ENCODE measurements at regions not wholly inside any gene's neighbourhood (a gene's known extent, or its start where the extent isn't known, plus 50 kb on each side); places are given as distances from the start of the nearest gene placed in this dataset.

GRCh38 chr13:30017880-30018279 is 167.5 kb upstream of the UBL3 start:
- H3K36me3 Mint-ChIP-seq (ENCODE audit: low read depth) = no peaks in the 10 kb centered on the region
- intact Hi-C loops (cut with DNase I, micrococcal nuclease) = no loop called here
- no peak overlapping the region for H3K27ac Mint-ChIP-seq
- ChIA-PET POLR2A (no interaction called here), CTCF (interaction anchor here (0.5 kb wide), 1 partner anchor 71 kb away, joined by 3 read pairs; no protein-coding TSS in a partner anchor)
- H3K4me1 Mint-ChIP-seq (ENCODE audit: low read depth) = peaks cover 8% of the 10 kb centered on the region
- TF ChIP-seq CTCF (IDR thresholded peaks at IDR 0.05) = no peak
- Histone ChIP-seq H3K36me3 (ENCODE audit: insufficient read depth, low read length) (no peaks in the 10 kb centered on the region), H3K4me1 (ENCODE audit: insufficient read depth, low read length) (no peaks in the 10 kb centered on the region), H3K27me3 (ENCODE audit: control insufficient read depth in 1 of 2, insufficient read depth in 2 of 2, low read length in 2 of 2) (peaks cover 0 to 3% of the 10 kb centered on the region in 2 experiments), H3K27ac (ENCODE audit: low read depth in 1 of 2, low read length in 2 of 2) (no peak overlapping the region), H3K9me3 (ENCODE audit: control insufficient read depth in 1 of 2, insufficient read depth in 1 of 2, low read length in 2 of 2) (no peaks in the 10 kb centered on the region), H3K4me3 (ENCODE audit: low read length) (no peak overlapping the region)
- H3K9me3 Mint-ChIP-seq = no peaks in the 10 kb centered on the region
- DNase-seq (no peak), ATAC-seq (ENCODE audit: poor library complexity) (no peak)
- H3K27me3 Mint-ChIP-seq = no peaks in the 10 kb centered on the region
- no peak overlapping the region for H3K4me3 Mint-ChIP-seq

- Histone ChIP-seq H3K27me3 (ENCODE audit: control insufficient read depth in 1 of 2, insufficient read depth in 2 of 2, low read length in 2 of 2) (peaks cover 0 to 3% of the 10 kb centered on the region in 2 experiments), H3K36me3 (ENCODE audit: insufficient read depth, low read length) (no peaks in the 10 kb centered on the region), H3K4me3 (ENCODE audit: low read length) (no peak overlapping the region), H3K4me1 (ENCODE audit: insufficient read depth, low read length) (no peaks in the 10 kb centered on the region), H3K27ac (ENCODE audit: low read depth in 1 of 2, low read length in 2 of 2) (no peak overlapping the region), H3K9me3 (ENCODE audit: control insufficient read depth in 1 of 2, insufficient read depth in 1 of 2, low read length in 2 of 2) (no peaks in the 10 kb centered on the region)
- intact Hi-C loops (cut with DNase I, micrococcal nuclease) = no loop called here
- no peak overlapping the region for H3K4me3 Mint-ChIP-seq
- no peaks in the 10 kb centered on the region for H3K27me3 Mint-ChIP-seq
- no peaks in the 10 kb centered on the region for H3K9me3 Mint-ChIP-seq
- TF ChIP-seq CTCF (IDR thresholded peaks at IDR 0.05) = no peak
- H3K4me1 Mint-ChIP-seq (ENCODE audit: low read depth) = peaks cover 8% of the 10 kb centered on the region
- ChIA-PET CTCF (no interaction called here), POLR2A (no interaction called here)
- DNase-seq (no peak), ATAC-seq (ENCODE audit: poor library complexity) (no peak)
- H3K36me3 Mint-ChIP-seq (ENCODE audit: low read depth) = no peaks in the 10 kb centered on the region
- no peak overlapping the region for H3K27ac Mint-ChIP-seq
These were observed 166.0 kb upstream of the UBL3 start for GRCh38 chr13:30016398-30016797.

GRCh38 chr13:30009411-30009810 is 159.0 kb upstream of the UBL3 start:
- intact Hi-C loops (cut with DNase I, micrococcal nuclease) = no loop called here
- no peak for DNase-seq
- Mint-ChIP-seq H3K9me3 (no peaks in the 10 kb centered on the region), H3K27ac (no peak overlapping the region), H3K27me3 (no peaks in the 10 kb centered on the region), H3K4me1 (ENCODE audit: low read depth) (peaks cover 22% of the 10 kb centered on the region), H3K4me3 (no peak overlapping the region), H3K36me3 (ENCODE audit: low read depth) (no peaks in the 10 kb centered on the region)
- Histone ChIP-seq H3K27me3 (ENCODE audit: control insufficient read depth in 1 of 2, insufficient read depth in 2 of 2, low read length in 2 of 2) (no peaks in the 10 kb centered on the region), H3K27ac (ENCODE audit: low read depth in 1 of 2, low read length in 2 of 2) (no peak overlapping the region), H3K9me3 (ENCODE audit: control insufficient read depth in 1 of 2, insufficient read depth in 1 of 2, low read length in 2 of 2) (no peaks in the 10 kb centered on the region), H3K4me1 (ENCODE audit: insufficient read depth, low read length) (peaks cover 4% of the 10 kb centered on the region), H3K36me3 (ENCODE audit: insufficient read depth, low read length) (no peaks in the 10 kb centered on the region), H3K4me3 (ENCODE audit: low read length) (no peak overlapping the region)
- CTCF ChIA-PET = no interaction called here
- POLR2A ChIA-PET = no interaction called here
- no peak for TF ChIP-seq CTCF (IDR thresholded peaks at IDR 0.05)
- ATAC-seq (ENCODE audit: poor library complexity) = no peak
